ENCODE measurements at regions not wholly inside any gene's neighbourhood (a gene's known extent, or its start where the extent isn't known, plus 50 kb on each side); places are given as distances from the start of the nearest gene placed in this dataset.
"Not testable (repeated sequence)": the region's sequence is repeated elsewhere in the genome, so short reads cannot be mapped to it uniquely, and the experiment has no call there.

GRCh38 chr1:118461154-118461553 lies 276.1 kb upstream of the SPAG17 start:
- H3K9me3 ChIP-seq (ENCODE audit: control insufficient read depth, insufficient read depth, low read length): peaks cover 13% of the 10 kb centered on the region; the same call in 1 of the 2 replicates
- no peaks in the 10 kb centered on the region for H3K4me1 ChIP-seq (ENCODE audit: control insufficient read depth, insufficient read depth, low read length)
- no peak overlapping the region for H3K27ac ChIP-seq (ENCODE audit: low read depth, low read length)
- H3K4me3 ChIP-seq (ENCODE audit: low read depth, low read length): no peak overlapping the region
- no peak overlapping the region for H3K9ac ChIP-seq (ENCODE audit: low read depth, low read length)
- no peaks in the 10 kb centered on the region for H3K27me3 ChIP-seq (ENCODE audit: control insufficient read depth, insufficient read depth, low read length)
- H3K36me3 ChIP-seq (ENCODE audit: control insufficient read depth, insufficient read depth, low read length): no peaks in the 10 kb centered on the region

- no peaks in the 10 kb centered on the region for H3K4me1 ChIP-seq (ENCODE audit: control insufficient read depth, insufficient read depth, low read length)
- no peaks in the 10 kb centered on the region for H3K27me3 ChIP-seq (ENCODE audit: control insufficient read depth, insufficient read depth, low read length)
- no peaks in the 10 kb centered on the region for H3K36me3 ChIP-seq (ENCODE audit: control insufficient read depth, insufficient read depth, low read length)
- no peak overlapping the region for H3K9ac ChIP-seq (ENCODE audit: low read depth, low read length)
- H3K4me3 ChIP-seq (ENCODE audit: low read depth, low read length): no peak overlapping the region
- no peak overlapping the region for H3K27ac ChIP-seq (ENCODE audit: low read depth, low read length)
- peaks cover 19% of the 10 kb centered on the region for H3K9me3 ChIP-seq (ENCODE audit: control insufficient read depth, insufficient read depth, low read length)
Measured at GRCh38 chr1:118459871-118460270, 274.8 kb upstream of the SPAG17 start.

- peaks cover 12% of the 10 kb centered on the region for H3K9me3 ChIP-seq (ENCODE audit: control insufficient read depth, insufficient read depth, low read length)
- H3K4me3 ChIP-seq (ENCODE audit: low read depth, low read length); H3K27ac ChIP-seq (ENCODE audit: low read depth, low read length); H3K9ac ChIP-seq (ENCODE audit: low read depth, low read length); H3K36me3 ChIP-seq (ENCODE audit: control insufficient read depth, insufficient read depth, low read length); H3K27me3 ChIP-seq (ENCODE audit: control insufficient read depth, insufficient read depth, low read length); H3K4me1 ChIP-seq (ENCODE audit: control insufficient read depth, insufficient read depth, low read length): not testable (repeated sequence)
Measured at GRCh38 chr1:118453856-118454255, 268.8 kb upstream of the SPAG17 start.

DNA sequence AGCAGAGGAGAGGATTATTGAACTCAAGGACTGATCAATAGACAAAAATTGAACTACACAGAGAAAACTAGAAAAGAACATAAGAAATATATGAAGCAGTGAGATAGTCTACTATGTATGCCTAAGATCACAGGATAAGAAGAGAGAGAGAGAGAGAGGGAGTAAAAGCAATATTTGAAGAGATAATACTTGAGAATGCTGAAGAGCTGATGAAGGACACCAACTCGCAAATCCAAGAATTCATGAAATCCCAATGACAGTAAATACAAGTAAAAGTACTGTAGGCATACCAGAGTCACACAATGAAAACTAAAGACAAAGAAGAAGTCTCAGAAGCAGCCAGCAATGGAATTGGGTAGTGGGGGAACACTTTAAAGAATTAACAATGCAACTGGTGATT lies 260.1 kb upstream of the SPAG17 start:
- H3K27me3 ChIP-seq (ENCODE audit: control insufficient read depth, insufficient read depth, low read length): no peaks in the 10 kb centered on the region
- H3K4me3 ChIP-seq (ENCODE audit: low read depth, low read length): no peak overlapping the region
- no peaks in the 10 kb centered on the region for H3K36me3 ChIP-seq (ENCODE audit: control insufficient read depth, insufficient read depth, low read length)
- no peak overlapping the region for H3K27ac ChIP-seq (ENCODE audit: low read depth, low read length)
- H3K4me1 ChIP-seq (ENCODE audit: control insufficient read depth, insufficient read depth, low read length): peaks cover 3% of the 10 kb centered on the region; the same call in 1 of the 2 replicates
- peaks cover 12% of the 10 kb centered on the region; the same call in 1 of the 2 replicates for H3K9me3 ChIP-seq (ENCODE audit: control insufficient read depth, insufficient read depth, low read length)
- no peak overlapping the region for H3K9ac ChIP-seq (ENCODE audit: low read depth, low read length)

DNA sequence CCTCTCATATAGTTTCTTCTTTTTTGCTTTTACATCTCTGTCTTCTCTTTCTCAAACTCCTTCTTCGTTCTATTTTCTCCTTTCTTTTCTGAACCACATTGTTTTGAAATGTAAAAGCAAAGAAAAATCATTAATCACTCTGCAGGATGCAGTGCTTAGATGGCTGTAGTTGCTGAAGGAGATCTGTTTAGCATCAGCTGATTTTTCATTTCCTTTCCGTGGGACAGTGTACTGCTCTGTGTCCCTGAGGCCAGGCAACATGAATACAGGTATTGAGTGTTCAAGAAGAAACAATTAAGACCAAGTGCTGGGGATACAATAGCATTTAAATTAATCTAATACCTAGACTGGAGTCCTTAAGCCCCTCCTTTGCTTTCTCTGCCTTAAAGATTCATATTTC lies 257.2 kb upstream of the SPAG17 start:
- Histone ChIP-seq H3K27me3 (ENCODE audit: control insufficient read depth, insufficient read depth, low read length) (no peaks in the 10 kb centered on the region), H3K9ac (ENCODE audit: low read depth, low read length) (no peak overlapping the region), H3K9me3 (ENCODE audit: control insufficient read depth, insufficient read depth, low read length) (no peaks in the 10 kb centered on the region), H3K4me1 (ENCODE audit: control insufficient read depth, insufficient read depth, low read length) (peaks cover 3% of the 10 kb centered on the region; the same call in 1 of the 2 replicates), H3K36me3 (ENCODE audit: control insufficient read depth, insufficient read depth, low read length) (no peaks in the 10 kb centered on the region), H3K4me3 (ENCODE audit: low read depth, low read length) (no peak overlapping the region), H3K27ac (ENCODE audit: low read depth, low read length) (no peak overlapping the region)

DNA sequence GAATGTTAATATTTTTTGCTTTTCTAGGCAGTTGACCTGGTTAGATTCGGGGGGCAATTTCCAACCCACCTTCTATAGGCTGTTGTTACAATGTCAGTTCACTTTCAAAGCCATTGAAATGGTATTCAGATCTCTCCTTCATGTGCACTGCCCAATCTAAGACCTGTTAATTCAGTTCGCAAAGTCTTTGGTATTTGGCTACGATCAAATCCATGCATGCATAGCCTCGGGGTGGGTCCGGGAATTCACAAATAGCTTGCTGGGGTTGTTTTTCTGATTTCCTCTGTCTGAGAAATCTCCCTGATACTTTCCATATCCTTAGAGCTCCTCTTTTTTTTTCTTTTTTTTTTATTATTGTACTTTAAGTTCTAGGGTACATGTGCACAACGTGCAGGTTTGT lies 252.6 kb upstream of the SPAG17 start:
- Histone ChIP-seq H3K9ac (ENCODE audit: low read depth, low read length) (no peak overlapping the region), H3K27me3 (ENCODE audit: control insufficient read depth, insufficient read depth, low read length) (no peaks in the 10 kb centered on the region), H3K9me3 (ENCODE audit: control insufficient read depth, insufficient read depth, low read length) (no peaks in the 10 kb centered on the region), H3K36me3 (ENCODE audit: control insufficient read depth, insufficient read depth, low read length) (no peaks in the 10 kb centered on the region), H3K4me1 (ENCODE audit: control insufficient read depth, insufficient read depth, low read length) (no peaks in the 10 kb centered on the region), H3K27ac (ENCODE audit: low read depth, low read length) (no peak overlapping the region), H3K4me3 (ENCODE audit: low read depth, low read length) (no peak overlapping the region)

GRCh38 chr1:118429856-118430255 lies 244.8 kb upstream of the SPAG17 start:
- H3K4me3 ChIP-seq (ENCODE audit: low read depth, low read length): no peak overlapping the region
- H3K36me3 ChIP-seq (ENCODE audit: control insufficient read depth, insufficient read depth, low read length): no peaks in the 10 kb centered on the region
- H3K4me1 ChIP-seq (ENCODE audit: control insufficient read depth, insufficient read depth, low read length): no peaks in the 10 kb centered on the region
- no peak overlapping the region for H3K9ac ChIP-seq (ENCODE audit: low read depth, low read length)
- H3K9me3 ChIP-seq (ENCODE audit: control insufficient read depth, insufficient read depth, low read length): no peaks in the 10 kb centered on the region
- H3K27me3 ChIP-seq (ENCODE audit: control insufficient read depth, insufficient read depth, low read length): no peaks in the 10 kb centered on the region
- no peak overlapping the region for H3K27ac ChIP-seq (ENCODE audit: low read depth, low read length)

DNA sequence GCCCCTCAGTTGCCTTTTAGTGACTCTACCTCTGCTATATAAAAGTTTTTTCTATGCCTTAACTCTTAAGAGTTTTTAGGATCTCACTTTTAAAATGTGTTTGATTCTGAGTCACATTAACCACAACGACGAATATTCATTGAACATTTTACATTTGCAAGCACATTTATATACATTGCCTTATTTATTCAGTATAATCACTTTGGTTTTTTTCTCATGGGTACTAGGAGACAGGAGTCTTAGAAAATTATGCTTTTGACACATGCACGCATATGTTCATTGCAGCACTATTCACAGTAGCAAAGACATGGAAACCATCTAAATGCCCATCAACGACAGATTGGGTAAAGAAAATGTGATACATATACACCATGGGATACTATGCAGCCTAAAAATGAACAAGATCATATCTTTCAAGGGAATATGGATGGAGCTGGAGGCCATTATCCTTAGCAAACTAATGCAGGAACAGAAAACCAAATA lies 236.9 kb upstream of the SPAG17 start:
- H3K27me3 ChIP-seq (ENCODE audit: control insufficient read depth, insufficient read depth, low read length): no peaks in the 10 kb centered on the region
- no peak overlapping the region for H3K27ac ChIP-seq (ENCODE audit: low read depth, low read length)
- no peaks in the 10 kb centered on the region for H3K4me1 ChIP-seq (ENCODE audit: control insufficient read depth, insufficient read depth, low read length)
- H3K4me3 ChIP-seq (ENCODE audit: low read depth, low read length): no peak overlapping the region
- H3K9me3 ChIP-seq (ENCODE audit: control insufficient read depth, insufficient read depth, low read length): no peaks in the 10 kb centered on the region
- H3K36me3 ChIP-seq (ENCODE audit: control insufficient read depth, insufficient read depth, low read length): no peaks in the 10 kb centered on the region
- no peak overlapping the region for H3K9ac ChIP-seq (ENCODE audit: low read depth, low read length)

GRCh38 chr1:118404024-118404423 lies 219.0 kb upstream of the SPAG17 start:
- Histone ChIP-seq H3K4me1 (ENCODE audit: control insufficient read depth, insufficient read depth, low read length) (no peaks in the 10 kb centered on the region), H3K27me3 (ENCODE audit: control insufficient read depth, insufficient read depth, low read length) (no peaks in the 10 kb centered on the region), H3K27ac (ENCODE audit: low read depth, low read length) (no peak overlapping the region), H3K9me3 (ENCODE audit: control insufficient read depth, insufficient read depth, low read length) (no peaks in the 10 kb centered on the region), H3K9ac (ENCODE audit: low read depth, low read length) (no peak overlapping the region), H3K4me3 (ENCODE audit: low read depth, low read length) (no peak overlapping the region), H3K36me3 (ENCODE audit: control insufficient read depth, insufficient read depth, low read length) (no peaks in the 10 kb centered on the region)

- Histone ChIP-seq H3K4me1 (ENCODE audit: control insufficient read depth, insufficient read depth, low read length) (no peaks in the 10 kb centered on the region), H3K4me3 (ENCODE audit: low read depth, low read length) (no peak overlapping the region), H3K27me3 (ENCODE audit: control insufficient read depth, insufficient read depth, low read length) (no peaks in the 10 kb centered on the region), H3K9ac (ENCODE audit: low read depth, low read length) (no peak overlapping the region), H3K27ac (ENCODE audit: low read depth, low read length) (no peak overlapping the region), H3K9me3 (ENCODE audit: control insufficient read depth, insufficient read depth, low read length) (no peaks in the 10 kb centered on the region), H3K36me3 (ENCODE audit: control insufficient read depth, insufficient read depth, low read length) (no peaks in the 10 kb centered on the region)
Measured at GRCh38 chr1:118397496-118397859, 212.4 kb upstream of the SPAG17 start.

DNA sequence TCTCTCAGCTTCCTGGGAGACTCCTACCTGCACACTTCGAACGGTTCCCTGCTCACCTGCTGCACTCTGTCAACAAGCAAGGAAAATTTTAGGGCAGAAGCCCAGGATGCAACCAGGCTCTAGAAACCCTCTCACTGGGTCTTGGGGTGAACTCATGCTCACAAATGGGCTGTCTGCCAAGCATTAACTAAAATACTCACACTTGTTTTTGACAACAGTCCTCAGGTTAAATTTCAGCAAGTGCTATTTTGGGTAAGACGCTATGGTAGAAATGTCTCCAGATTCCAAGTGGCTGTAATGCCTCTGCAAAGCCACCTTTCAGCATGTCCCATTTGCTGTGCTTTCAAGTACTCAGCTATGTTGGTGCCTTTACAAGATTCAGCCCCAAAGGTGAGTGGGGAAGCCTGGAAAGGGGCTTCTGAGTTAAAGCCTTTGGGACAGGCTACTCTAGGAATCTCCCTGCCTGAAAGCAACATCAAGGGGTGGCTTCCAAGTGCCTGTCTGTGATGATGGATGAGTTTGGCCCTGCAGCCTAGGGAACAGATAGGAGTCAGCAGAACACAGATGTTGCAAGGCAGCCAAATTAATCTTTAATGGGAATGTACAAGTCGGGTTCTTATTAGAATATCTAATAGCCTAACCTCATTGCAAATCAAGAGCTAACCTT lies 211.9 kb upstream of the SPAG17 start:
- H3K9ac ChIP-seq (ENCODE audit: low read depth, low read length): no peak overlapping the region

More for the DNA sequence above, 211.9 kb upstream of the SPAG17 start:
- Histone ChIP-seq H3K4me3 (ENCODE audit: low read depth, low read length) (no peak overlapping the region), H3K27me3 (ENCODE audit: control insufficient read depth, insufficient read depth, low read length) (no peaks in the 10 kb centered on the region), H3K27ac (ENCODE audit: low read depth, low read length) (no peak overlapping the region), H3K36me3 (ENCODE audit: control insufficient read depth, insufficient read depth, low read length) (no peaks in the 10 kb centered on the region), H3K9me3 (ENCODE audit: control insufficient read depth, insufficient read depth, low read length) (no peaks in the 10 kb centered on the region), H3K4me1 (ENCODE audit: control insufficient read depth, insufficient read depth, low read length) (no peaks in the 10 kb centered on the region)

Measured in HUES48 (cell line).